Daoy (cell line): ENCODE measurements at regions not wholly inside any gene's neighbourhood (a gene's known extent, or its start where the extent isn't known, plus 50 kb on each side); places are given as distances from the start of the nearest gene placed in this dataset.
"Not testable (repeated sequence)": the region's sequence is repeated elsewhere in the genome, so short reads cannot be mapped to it uniquely, and the experiment has no call there.

Source experiments
- DNase-seq: peaks from one replicate; pipeline ENCODE4 v3.0.0-alpha.2; 2015; ENCODE audit warnings: low read depth

DNA sequence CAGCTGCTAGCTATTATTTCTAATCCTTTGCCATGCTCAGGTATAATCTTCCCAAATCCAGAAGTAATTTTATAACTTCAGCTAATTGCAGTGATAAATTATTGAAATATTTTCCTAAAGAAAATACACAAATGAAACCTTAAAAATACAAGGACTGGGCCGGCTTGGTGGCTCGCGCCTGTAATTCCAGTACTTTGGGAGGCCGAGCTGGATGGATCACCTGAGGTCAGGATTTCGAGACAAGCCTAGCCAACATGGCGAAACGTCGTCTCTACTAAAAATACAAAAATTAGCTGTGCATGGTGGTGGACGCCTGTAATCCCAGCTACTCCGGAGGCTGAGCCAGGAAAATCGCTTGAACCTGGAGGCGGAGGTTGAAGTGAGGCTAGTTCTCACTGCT lies 609.2 kb upstream of the POTED start:
- DNase-seq = not testable (repeated sequence)

DNA sequence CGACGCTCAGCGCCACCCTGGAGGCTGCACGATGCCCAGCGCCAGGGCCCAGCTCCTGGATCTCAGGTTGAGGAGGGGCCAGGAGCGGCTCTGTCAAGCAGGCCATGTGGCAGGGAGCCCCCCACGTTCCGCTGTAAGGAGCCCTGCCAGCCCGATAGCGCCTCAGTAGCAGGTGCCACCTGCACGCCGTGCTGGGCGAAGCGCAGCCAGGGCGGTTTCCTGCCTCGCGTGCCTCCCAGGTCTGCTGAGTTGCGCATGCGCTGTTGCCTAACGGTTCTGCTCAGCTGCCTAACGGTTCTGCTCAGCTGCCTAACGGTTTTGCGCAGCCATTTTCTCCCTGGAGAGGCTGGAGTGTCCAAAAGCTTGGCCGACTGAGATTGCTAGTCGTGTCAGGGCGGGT lies 571.9 kb upstream of the POTED start:
- peak; percentile 15 for DNase-seq

DNA sequence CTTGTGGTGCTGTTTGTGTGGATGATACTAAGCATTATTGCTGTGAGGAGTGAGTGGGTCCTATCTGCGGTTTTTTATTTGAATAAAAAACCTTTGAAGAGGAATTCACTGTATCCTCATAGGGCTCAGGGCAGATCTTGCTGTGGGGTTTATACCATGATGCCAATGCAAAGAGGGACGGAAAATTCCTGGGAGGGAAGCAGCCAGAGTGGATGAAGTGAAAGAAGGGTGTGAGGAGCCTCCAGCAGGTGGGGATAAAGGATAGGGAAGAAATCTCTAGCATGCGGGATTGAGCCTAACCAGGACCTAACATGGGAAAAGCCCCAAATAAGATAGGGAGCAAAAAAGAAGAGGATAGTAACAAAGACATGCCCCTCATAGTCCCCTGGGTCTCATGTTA lies 556.8 kb upstream of the POTED start:
- not testable (repeated sequence) for DNase-seq
